ENCODE measurements at regions not wholly inside any gene's neighbourhood (a gene's known extent, or its start where the extent isn't known, plus 50 kb on each side); places are given as distances from the start of the nearest gene placed in this dataset.
"Not testable (repeated sequence)": the region's sequence is repeated elsewhere in the genome, so short reads cannot be mapped to it uniquely, and the experiment has no call there.

- intact Hi-C loops (cut with DNase I) = no loop called here
- DNase-seq (ENCODE audit: low spot score) = no peak
- no peak for ATAC-seq
These were observed 95.5 kb upstream of the KLHL13 start for GRCh38 chrX:118211891-118212816.

- DNase-seq (ENCODE audit: low spot score) (no peak), ATAC-seq (no peak)
- intact Hi-C loops (cut with DNase I) = no loop called here
These were observed 96.2 kb upstream of the KLHL13 start for GRCh38 chrX:118212817-118213183.

- intact Hi-C loops (cut with DNase I) = no loop called here
- DNase-seq (ENCODE audit: low spot score) (no peak), ATAC-seq (no peak)
These were observed 98.7 kb upstream of the KLHL13 start for GRCh38 chrX:118215346-118215745.

- ATAC-seq (peak; percentile 50), DNase-seq (ENCODE audit: low spot score) (no peak)
- intact Hi-C loops (cut with DNase I) = no loop called here
These were observed 99.5 kb upstream of the KLHL13 start for GRCh38 chrX:118216087-118216486.

- intact Hi-C loops (cut with DNase I) = no loop called here
- ATAC-seq (peak; percentile 41), DNase-seq (ENCODE audit: low spot score) (no peak)
These were observed 99.9 kb upstream of the KLHL13 start for GRCh38 chrX:118216509-118216908.

- no peak for DNase-seq (ENCODE audit: low spot score)
- intact Hi-C loops (cut with DNase I) = no loop called here
- no peak for ATAC-seq
These were observed 101.5 kb upstream of the KLHL13 start for GRCh38 chrX:118218079-118218478.

- intact Hi-C loops (cut with DNase I) = no loop called here
- DNase-seq (ENCODE audit: low spot score) (no peak), ATAC-seq (no peak)
These were observed 102.3 kb upstream of the KLHL13 start for GRCh38 chrX:118218940-118219339.

GRCh38 chrX:118219866-118220265, 103.3 kb upstream of the KLHL13 start:
- intact Hi-C loops (cut with DNase I) = no loop called here
- DNase-seq (ENCODE audit: low spot score) = no peak
- no peak for ATAC-seq

GRCh38 chrX:118220509-118220908, 103.9 kb upstream of the KLHL13 start:
- ATAC-seq (no peak), DNase-seq (ENCODE audit: low spot score) (no peak)
- intact Hi-C loops (cut with DNase I) = no loop called here

- ATAC-seq (no peak), DNase-seq (ENCODE audit: low spot score) (no peak)
- intact Hi-C loops (cut with DNase I) = no loop called here
These were observed 104.7 kb upstream of the KLHL13 start for GRCh38 chrX:118221270-118221669.

- ATAC-seq (no peak), DNase-seq (ENCODE audit: low spot score) (no peak)
- intact Hi-C loops (cut with DNase I) = no loop called here
These were observed 105.1 kb upstream of the KLHL13 start for GRCh38 chrX:118221733-118222132.

- no peak for ATAC-seq
- DNase-seq (ENCODE audit: low spot score) = no peak
- intact Hi-C loops (cut with DNase I) = no loop called here
These were observed 105.8 kb upstream of the KLHL13 start for GRCh38 chrX:118222421-118222820.

GRCh38 chrX:118225711-118226428, 109.3 kb upstream of the KLHL13 start:
- DNase-seq (ENCODE audit: low spot score) (no peak), ATAC-seq (peak; percentile 79)
- intact Hi-C loops (cut with DNase I) = no loop called here

GRCh38 chrX:118228041-118228440, 111.4 kb upstream of the KLHL13 start:
- DNase-seq (ENCODE audit: low spot score) (no peak), ATAC-seq (no peak)
- intact Hi-C loops (cut with DNase I) = no loop called here

- DNase-seq (ENCODE audit: low spot score) (no peak), ATAC-seq (no peak)
- intact Hi-C loops (cut with DNase I) = no loop called here
These were observed 111.8 kb upstream of the KLHL13 start for GRCh38 chrX:118228456-118228855.

GRCh38 chrX:118231464-118231863, 114.4 kb upstream of the WDR44 start:
- DNase-seq (ENCODE audit: low spot score) (no peak), ATAC-seq (no peak)
- intact Hi-C loops (cut with DNase I) = no loop called here

- ATAC-seq = peak; percentile 48
- intact Hi-C loops (cut with DNase I) = no loop called here
- DNase-seq (ENCODE audit: low spot score) = no peak
These were observed 106.6 kb upstream of the WDR44 start for GRCh38 chrX:118239178-118239870.

- ATAC-seq (peak; percentile 70), DNase-seq (ENCODE audit: low spot score) (no peak)
- intact Hi-C loops (cut with DNase I) = no loop called here
These were observed 105.8 kb upstream of the WDR44 start for GRCh38 chrX:118239913-118240698.

- intact Hi-C loops (cut with DNase I); ATAC-seq; DNase-seq (ENCODE audit: low spot score): not testable (repeated sequence)
These were observed 98.9 kb upstream of the WDR44 start for GRCh38 chrX:118246961-118247360.
